ENCODE measurements at regions not wholly inside any gene's neighbourhood (a gene's known extent, or its start where the extent isn't known, plus 50 kb on each side); places are given as distances from the start of the nearest gene placed in this dataset.

- TF ChIP-seq, protein P1, sequence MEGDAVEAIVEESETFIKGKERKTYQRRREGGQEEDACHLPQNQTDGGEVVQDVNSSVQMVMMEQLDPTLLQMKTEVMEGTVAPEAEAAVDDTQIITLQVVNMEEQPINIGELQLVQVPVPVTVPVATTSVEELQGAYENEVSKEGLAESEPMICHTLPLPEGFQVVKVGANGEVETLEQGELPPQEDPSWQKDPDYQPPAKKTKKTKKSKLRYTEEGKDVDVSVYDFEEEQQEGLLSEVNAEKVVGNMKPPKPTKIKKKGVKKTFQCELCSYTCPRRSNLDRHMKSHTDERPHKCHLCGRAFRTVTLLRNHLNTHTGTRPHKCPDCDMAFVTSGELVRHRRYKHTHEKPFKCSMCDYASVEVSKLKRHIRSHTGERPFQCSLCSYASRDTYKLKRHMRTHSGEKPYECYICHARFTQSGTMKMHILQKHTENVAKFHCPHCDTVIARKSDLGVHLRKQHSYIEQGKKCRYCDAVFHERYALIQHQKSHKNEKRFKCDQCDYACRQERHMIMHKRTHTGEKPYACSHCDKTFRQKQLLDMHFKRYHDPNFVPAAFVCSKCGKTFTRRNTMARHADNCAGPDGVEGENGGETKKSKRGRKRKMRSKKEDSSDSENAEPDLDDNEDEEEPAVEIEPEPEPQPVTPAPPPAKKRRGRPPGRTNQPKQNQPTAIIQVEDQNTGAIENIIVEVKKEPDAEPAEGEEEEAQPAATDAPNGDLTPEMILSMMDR (conservative IDR thresholded peaks at IDR 0.05; ENCODE audit: low read length): no peak
- TF ChIP-seq EZH2phosphoT487 (IDR thresholded peaks at IDR 0.05; ENCODE audit: borderline replicate concordance): no peak
These were observed 51.4 kb upstream of the IRX2 start for GRCh38 chr5:2802693-2803365.

Data from Loucy (cell line).